ENCODE measurements at regions not wholly inside any gene's neighbourhood (a gene's known extent, or its start where the extent isn't known, plus 50 kb on each side); places are given as distances from the start of the nearest gene placed in this dataset.

DNA sequence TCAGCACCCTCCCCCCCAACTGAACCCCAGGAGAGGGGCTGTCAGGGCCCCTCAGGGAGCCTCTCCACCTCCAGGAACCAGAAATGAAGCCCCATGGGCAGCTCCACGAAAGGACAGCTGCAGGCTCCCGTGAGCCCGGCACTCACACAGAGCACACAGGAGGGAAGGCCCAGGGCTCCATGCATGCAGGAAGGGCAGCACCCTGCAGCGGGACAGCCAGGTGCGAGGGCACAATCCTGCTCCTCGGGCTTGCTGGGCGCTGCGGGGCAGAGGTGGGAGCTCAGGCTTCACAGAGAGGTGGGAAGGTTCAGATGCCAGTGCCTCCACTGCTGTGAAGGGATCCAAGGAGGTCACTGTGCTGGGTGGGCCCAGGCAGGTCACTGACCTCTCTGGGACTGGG lies 90.0 kb downstream of the HMX1 start:
- TF ChIP-seq, protein P1, sequence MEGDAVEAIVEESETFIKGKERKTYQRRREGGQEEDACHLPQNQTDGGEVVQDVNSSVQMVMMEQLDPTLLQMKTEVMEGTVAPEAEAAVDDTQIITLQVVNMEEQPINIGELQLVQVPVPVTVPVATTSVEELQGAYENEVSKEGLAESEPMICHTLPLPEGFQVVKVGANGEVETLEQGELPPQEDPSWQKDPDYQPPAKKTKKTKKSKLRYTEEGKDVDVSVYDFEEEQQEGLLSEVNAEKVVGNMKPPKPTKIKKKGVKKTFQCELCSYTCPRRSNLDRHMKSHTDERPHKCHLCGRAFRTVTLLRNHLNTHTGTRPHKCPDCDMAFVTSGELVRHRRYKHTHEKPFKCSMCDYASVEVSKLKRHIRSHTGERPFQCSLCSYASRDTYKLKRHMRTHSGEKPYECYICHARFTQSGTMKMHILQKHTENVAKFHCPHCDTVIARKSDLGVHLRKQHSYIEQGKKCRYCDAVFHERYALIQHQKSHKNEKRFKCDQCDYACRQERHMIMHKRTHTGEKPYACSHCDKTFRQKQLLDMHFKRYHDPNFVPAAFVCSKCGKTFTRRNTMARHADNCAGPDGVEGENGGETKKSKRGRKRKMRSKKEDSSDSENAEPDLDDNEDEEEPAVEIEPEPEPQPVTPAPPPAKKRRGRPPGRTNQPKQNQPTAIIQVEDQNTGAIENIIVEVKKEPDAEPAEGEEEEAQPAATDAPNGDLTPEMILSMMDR (IDR thresholded peaks at IDR 0.05): no peak
- no peak for TF ChIP-seq POLR2A (IDR thresholded peaks at IDR 0.05)

Measured in thyroid gland (tissue), 4 donors.